HG02970 (cell line): ENCODE measurements at regions not wholly inside any gene's neighbourhood (a gene's known extent, or its start where the extent isn't known, plus 50 kb on each side); places are given as distances from the start of the nearest gene placed in this dataset.

Experiments
- ATAC-seq: cut with Tn5 transposase; IDR thresholded peaks from one replicate; pipeline ENCODE4 v1.9.1; 2021; ENCODE audit warnings: mild to moderate bottlenecking, moderate library complexity, moderate number of reproducible peaks; ENCODE audit not compliant: unreplicated experiment, low FRiP score

DNA sequence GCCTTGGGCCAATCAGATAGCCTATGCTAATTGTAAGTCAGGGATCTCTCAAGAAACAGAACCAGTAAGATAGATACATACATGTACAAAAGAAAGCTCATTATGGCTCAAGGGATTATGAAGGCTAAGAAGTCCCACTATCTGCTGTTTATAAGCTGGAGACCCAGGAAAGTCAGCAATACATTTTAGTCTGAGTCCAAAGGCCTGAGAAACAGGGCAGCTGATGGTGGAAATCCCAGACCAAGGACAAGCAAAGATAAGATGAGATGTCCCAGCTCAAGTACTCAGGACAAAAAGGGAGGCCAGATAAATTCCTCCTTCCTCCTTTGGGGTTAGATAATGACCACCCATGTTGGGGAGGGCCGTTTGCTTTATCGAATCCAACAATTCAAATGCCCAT lies 269.9 kb downstream of the AJAP1 start:
- ATAC-seq: no peak

DNA sequence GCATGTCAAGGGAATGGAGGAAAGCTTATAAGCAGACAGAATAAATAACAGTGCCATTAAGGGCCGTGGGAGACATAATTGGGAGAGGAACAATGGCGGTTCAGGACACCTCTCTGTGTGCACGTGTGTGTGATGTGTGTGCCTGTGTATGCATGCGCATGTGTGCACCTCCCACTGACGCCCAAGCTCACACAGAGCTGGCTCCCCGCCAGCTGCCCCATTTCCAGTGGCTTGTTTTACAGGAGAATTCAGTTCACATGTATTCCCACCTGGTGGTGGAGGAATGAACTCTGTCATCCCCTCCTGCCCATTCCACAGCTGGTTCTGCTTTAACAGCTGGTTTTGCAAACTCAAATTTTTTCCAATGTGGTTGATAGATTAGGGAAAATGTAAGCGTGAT lies 262.2 kb downstream of the AJAP1 start:
- ATAC-seq: no peak

GRCh38 chr1:4915154-4915553 lies 260.7 kb downstream of the AJAP1 start:
- ATAC-seq: no peak

GRCh38 chr1:4908486-4908885 lies 254.1 kb downstream of the AJAP1 start:
- ATAC-seq: no peak

GRCh38 chr1:4894566-4894965 lies 240.2 kb downstream of the AJAP1 start:
- ATAC-seq: no peak

DNA sequence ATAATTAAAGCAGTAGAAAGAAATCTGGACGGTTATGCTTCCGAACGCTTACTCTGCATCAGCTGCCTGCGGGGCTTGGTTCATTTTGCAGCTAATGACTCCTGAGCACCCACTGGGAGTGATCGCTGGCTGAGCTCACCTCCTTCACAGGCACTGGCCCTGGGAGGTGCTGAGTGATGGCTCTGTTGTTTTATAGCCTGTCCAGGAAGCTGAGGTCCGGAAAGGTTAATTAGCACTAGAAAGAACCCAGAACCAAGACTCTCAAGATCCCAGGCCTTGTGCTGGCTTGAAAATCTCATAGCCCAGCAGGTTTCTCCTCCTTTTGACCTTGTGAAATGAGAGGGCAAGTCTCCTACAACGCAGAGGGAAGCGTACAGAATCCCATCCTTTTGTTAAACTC lies 226.2 kb downstream of the AJAP1 start:
- ATAC-seq: no peak

- ATAC-seq: no peak
Observed at GRCh38 chr1:4877426-4877825, 223.0 kb downstream of the AJAP1 start.

DNA sequence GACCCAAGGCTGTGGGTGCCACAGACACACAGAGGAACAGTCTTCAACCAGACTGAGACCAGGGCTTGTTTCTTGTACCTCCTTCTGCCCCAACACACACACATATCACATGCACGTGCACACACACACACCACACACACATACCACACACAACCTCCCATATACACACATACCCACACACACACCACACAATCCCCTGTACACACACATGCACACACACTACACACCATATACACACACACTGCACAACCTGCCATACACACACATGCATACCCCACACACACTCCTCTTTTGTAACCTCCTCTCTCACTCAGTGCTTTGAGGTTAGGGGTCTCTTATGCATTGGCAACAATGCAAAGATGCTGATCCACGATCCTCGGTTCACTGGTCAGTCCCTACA lies 217.0 kb downstream of the AJAP1 start:
- no peak for ATAC-seq

DNA sequence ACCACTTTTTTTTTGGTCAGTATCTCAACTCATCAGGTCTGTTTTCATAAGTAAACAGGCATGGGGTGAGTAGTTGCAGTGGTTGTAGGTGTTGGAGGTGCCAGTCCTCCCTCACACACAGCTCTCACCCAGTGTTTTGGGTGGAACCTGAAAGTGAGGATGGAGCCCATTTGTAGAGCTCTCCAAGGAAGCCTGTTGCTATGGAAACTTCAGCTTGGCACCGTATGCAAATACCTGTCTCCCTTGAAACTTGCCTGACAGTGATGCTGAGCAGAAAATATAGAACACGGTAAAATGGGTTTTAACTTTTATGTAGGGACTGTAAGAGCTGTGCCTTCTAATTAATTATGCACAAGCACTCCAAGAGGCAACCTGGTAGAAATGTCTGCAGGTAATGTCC lies 214.1 kb downstream of the AJAP1 start:
- no peak for ATAC-seq

- ATAC-seq: no peak
Observed at GRCh38 chr1:4856396-4856795, 202.0 kb downstream of the AJAP1 start.

- no peak for ATAC-seq
Observed at GRCh38 chr1:4854367-4854766, 200.0 kb downstream of the AJAP1 start.

DNA sequence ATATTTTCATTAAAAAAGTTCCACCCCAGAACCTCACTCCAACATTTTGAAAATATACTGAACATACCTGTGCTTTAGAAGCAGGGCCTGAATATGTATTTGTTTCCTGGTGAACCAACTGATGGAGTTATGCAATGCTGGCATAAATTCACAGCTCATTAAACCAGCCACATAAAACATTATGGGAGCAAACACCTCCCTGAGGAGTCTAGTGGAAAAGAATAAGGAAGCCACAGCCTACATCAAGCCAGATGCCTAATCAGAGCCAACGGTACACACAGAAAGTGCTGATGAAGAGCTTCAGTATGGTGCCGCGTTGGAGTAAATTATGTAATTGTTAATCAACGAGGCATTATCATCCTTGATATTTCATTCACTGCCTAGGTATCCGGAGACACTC lies 199.5 kb downstream of the AJAP1 start:
- ATAC-seq: no peak

- no peak for ATAC-seq
Observed at GRCh38 chr1:4851385-4852065, 197.1 kb downstream of the AJAP1 start.

DNA sequence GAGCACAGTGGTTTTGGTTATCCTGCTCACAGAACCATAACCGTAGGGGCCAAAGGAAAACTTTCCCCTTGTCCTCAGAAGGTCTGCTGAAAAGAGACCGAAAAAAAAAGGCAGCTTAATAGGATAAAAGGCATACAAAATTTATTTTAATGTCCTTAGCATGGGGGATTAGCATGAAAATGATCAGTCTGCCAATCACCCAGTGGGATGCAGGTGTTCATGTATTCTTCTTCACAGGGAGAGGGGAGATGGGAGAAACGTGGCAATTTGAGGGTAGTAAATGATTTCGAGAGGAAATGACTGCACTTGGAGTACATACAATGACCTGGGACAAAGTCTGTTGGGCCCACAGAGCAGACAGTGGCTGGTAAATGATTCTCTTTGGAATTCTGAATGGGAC lies 194.0 kb downstream of the AJAP1 start:
- ATAC-seq: no peak

DNA sequence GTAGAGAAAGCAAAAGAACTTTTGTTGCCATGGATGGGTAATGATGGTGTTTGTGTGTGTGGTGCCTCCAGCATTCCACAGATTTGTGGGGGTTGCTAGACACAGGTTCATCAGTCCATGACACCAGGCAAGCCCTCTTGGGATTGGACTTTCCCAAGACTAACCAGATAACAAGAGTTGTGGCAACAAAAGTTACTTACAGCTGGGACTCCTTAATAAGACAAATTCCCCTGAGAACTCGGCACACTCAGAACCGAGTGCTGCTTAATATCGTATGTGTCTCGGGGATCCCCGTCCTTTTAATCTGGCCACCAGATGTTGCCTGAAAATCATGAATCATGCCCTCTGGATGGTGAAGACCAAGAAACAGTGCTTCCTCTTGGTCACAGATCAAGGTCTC lies 193.3 kb downstream of the AJAP1 start:
- no peak for ATAC-seq
